NB4 (cell line): ENCODE measurements at regions not wholly inside any gene's neighbourhood (a gene's known extent, or its start where the extent isn't known, plus 50 kb on each side); places are given as distances from the start of the nearest gene placed in this dataset.

Source experiments
- CTCF ChIP-seq: IDR thresholded peaks from one replicate; pipeline ENCODE4 v1.5.1; 2012; ENCODE audit warnings: low read depth, low read length
- MAX ChIP-seq: IDR thresholded peaks from 2 replicates; pipeline ENCODE4 v1.6.1; 2011; ENCODE audit warnings: low read depth, low read length
- POLR2A ChIP-seq: IDR thresholded peaks from 2 replicates; pipeline ENCODE4 v1.6.1; 2011; ENCODE audit warnings: mild to moderate bottlenecking; ENCODE audit not compliant: insufficient read length; ENCODE audit errors: extremely low read depth

- TF ChIP-seq CTCF (no peak), POLR2A (no peak), MAX (no peak)
Observed at GRCh38 chr17:72338304-72338703, 217.5 kb downstream of the SOX9 start.
